ENCODE measurements at regions not wholly inside any gene's neighbourhood (a gene's known extent, or its start where the extent isn't known, plus 50 kb on each side); places are given as distances from the start of the nearest gene placed in this dataset.

DNA sequence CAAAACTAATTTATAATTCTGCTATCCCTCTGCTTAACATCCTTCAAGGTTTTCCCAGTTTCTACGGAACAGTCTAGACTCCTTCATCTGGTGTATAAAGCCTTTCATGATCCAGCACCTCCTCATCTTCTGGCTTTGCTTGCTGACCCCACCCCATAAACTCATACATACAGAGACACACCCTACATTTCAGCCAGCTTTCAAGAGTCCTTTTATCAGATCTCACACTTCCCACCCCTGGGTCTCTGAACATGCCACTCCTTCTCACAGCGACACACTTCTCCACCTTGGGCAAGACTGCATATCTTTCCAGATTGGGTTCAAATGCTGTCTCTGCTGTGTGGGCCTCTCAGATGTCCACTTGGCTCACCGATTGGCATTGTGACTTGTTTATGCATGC lies 166.8 kb upstream of the LPP start:
- TF ChIP-seq, protein P1, sequence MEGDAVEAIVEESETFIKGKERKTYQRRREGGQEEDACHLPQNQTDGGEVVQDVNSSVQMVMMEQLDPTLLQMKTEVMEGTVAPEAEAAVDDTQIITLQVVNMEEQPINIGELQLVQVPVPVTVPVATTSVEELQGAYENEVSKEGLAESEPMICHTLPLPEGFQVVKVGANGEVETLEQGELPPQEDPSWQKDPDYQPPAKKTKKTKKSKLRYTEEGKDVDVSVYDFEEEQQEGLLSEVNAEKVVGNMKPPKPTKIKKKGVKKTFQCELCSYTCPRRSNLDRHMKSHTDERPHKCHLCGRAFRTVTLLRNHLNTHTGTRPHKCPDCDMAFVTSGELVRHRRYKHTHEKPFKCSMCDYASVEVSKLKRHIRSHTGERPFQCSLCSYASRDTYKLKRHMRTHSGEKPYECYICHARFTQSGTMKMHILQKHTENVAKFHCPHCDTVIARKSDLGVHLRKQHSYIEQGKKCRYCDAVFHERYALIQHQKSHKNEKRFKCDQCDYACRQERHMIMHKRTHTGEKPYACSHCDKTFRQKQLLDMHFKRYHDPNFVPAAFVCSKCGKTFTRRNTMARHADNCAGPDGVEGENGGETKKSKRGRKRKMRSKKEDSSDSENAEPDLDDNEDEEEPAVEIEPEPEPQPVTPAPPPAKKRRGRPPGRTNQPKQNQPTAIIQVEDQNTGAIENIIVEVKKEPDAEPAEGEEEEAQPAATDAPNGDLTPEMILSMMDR (IDR thresholded peaks at IDR 0.05; ENCODE audit: low read depth, low read length), result no peak
- TF ChIP-seq POLR2A (IDR thresholded peaks at IDR 0.05; ENCODE audit: extremely low read depth, insufficient read length), result no peak
- TF ChIP-seq, protein P2, sequence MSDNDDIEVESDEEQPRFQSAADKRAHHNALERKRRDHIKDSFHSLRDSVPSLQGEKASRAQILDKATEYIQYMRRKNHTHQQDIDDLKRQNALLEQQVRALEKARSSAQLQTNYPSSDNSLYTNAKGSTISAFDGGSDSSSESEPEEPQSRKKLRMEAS (IDR thresholded peaks at IDR 0.05; ENCODE audit: low read depth, low read length), result no peak
- TF ChIP-seq MYC (IDR thresholded peaks at IDR 0.05; ENCODE audit: low read depth, low read length), result no peak
